ENCODE measurements at regions not wholly inside any gene's neighbourhood (a gene's known extent, or its start where the extent isn't known, plus 50 kb on each side); places are given as distances from the start of the nearest gene placed in this dataset.

- Histone ChIP-seq H4K20me1 (ENCODE audit: insufficient read depth, low read length) (no peaks in the 10 kb centered on the region), H3K4me3 (ENCODE audit: low read length) (no peak overlapping the region), H3K4me2 (ENCODE audit: low read depth, low read length) (no peak overlapping the region), H3F3A (ENCODE audit: insufficient read depth, low read length) (peaks cover 5% of the 10 kb centered on the region), H3K27ac (ENCODE audit: low read length) (no peak overlapping the region), H3K9ac (ENCODE audit: low read length) (no peak overlapping the region), H3K27me3 (replicated peaks; ENCODE audit: insufficient read depth, low read length) (no peaks in the 10 kb centered on the region), H3K9me3 (replicated peaks; ENCODE audit: insufficient read depth, low read length) (no peaks in the 10 kb centered on the region), H3K36me3 (replicated peaks; ENCODE audit: insufficient read depth, low read length) (no peaks in the 10 kb centered on the region), H3K9me2 (replicated peaks; ENCODE audit: insufficient read depth, low read length) (no peaks in the 10 kb centered on the region), H2AFZ (ENCODE audit: low read length) (no peak overlapping the region), H3K4me1 (ENCODE audit: low read length) (peaks cover 12% of the 10 kb centered on the region), H3K79me2 (ENCODE audit: low read length) (no peaks in the 10 kb centered on the region)
- DNase-seq, result no peak
- TF ChIP-seq CTCF (IDR thresholded peaks at IDR 0.05; ENCODE audit: low read length), result no peak
- TF ChIP-seq EZH2phosphoT487 (IDR thresholded peaks at IDR 0.05; ENCODE audit: low read length), result no peak
- no peak for TF ChIP-seq EZH2 (optimal IDR thresholded peaks at IDR 0.05; ENCODE audit: low read depth, low read length)
These were observed 140.4 kb upstream of the ADRA1B start for GRCh38 chr5:159775890-159776289.

GRCh38 chr5:159777049-159777660 is 139.1 kb upstream of the ADRA1B start:
- DNase-seq, result no peak
- H3K36me3 ChIP-seq (replicated peaks; ENCODE audit: insufficient read depth, low read length), result no peaks in the 10 kb centered on the region
- no peak overlapping the region for H3K27ac ChIP-seq (ENCODE audit: low read length)
- H3K9me2 ChIP-seq (replicated peaks; ENCODE audit: insufficient read depth, low read length), result no peaks in the 10 kb centered on the region
- no peaks in the 10 kb centered on the region for H4K20me1 ChIP-seq (ENCODE audit: insufficient read depth, low read length)
- H3K9me3 ChIP-seq (replicated peaks; ENCODE audit: insufficient read depth, low read length), result no peaks in the 10 kb centered on the region
- no peak overlapping the region for H3K9ac ChIP-seq (ENCODE audit: low read length)
- peaks cover 12% of the 10 kb centered on the region for H3K4me1 ChIP-seq (ENCODE audit: low read length)
- no peak overlapping the region for H3K4me2 ChIP-seq (ENCODE audit: low read depth, low read length)
- no peak overlapping the region for H2AFZ ChIP-seq (ENCODE audit: low read length)
- TF ChIP-seq EZH2phosphoT487 (IDR thresholded peaks at IDR 0.05; ENCODE audit: low read length), result no peak
- no peak for TF ChIP-seq CTCF (IDR thresholded peaks at IDR 0.05; ENCODE audit: low read length)
- TF ChIP-seq EZH2 (optimal IDR thresholded peaks at IDR 0.05; ENCODE audit: low read depth, low read length), result no peak
- H3K79me2 ChIP-seq (ENCODE audit: low read length), result no peaks in the 10 kb centered on the region
- H3F3A ChIP-seq (ENCODE audit: insufficient read depth, low read length), result peaks cover 5% of the 10 kb centered on the region
- no peaks in the 10 kb centered on the region for H3K27me3 ChIP-seq (replicated peaks; ENCODE audit: insufficient read depth, low read length)
- no peak overlapping the region for H3K4me3 ChIP-seq (ENCODE audit: low read length)

DNA sequence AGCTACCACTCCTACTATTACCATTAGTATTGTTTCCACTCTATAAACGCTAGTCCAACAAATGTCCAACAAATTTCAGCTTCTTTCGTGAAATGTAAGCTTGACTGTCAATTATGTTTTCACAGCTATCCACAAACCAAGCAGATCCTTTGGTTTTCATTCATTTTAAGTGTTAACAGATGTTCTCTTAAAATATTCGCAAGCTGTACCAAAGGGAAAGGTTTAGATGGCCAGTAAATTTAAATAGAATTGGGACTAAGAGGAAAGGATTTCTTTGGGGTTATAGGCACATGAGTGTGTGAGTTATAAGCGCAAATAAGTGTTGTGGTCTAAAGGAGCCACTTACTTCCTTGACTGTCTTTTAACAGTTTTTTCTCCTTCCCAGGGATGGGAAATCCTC is 136.8 kb upstream of the ADRA1B start:
- Histone ChIP-seq H3K79me2 (ENCODE audit: low read length) (no peaks in the 10 kb centered on the region), H3K9ac (ENCODE audit: low read length) (no peak overlapping the region), H3K9me3 (replicated peaks; ENCODE audit: insufficient read depth, low read length) (no peaks in the 10 kb centered on the region), H3K4me1 (ENCODE audit: low read length) (no peaks in the 10 kb centered on the region), H3K36me3 (replicated peaks; ENCODE audit: insufficient read depth, low read length) (no peaks in the 10 kb centered on the region), H3K4me2 (ENCODE audit: low read depth, low read length) (no peak overlapping the region), H4K20me1 (ENCODE audit: insufficient read depth, low read length) (no peaks in the 10 kb centered on the region), H3K27ac (ENCODE audit: low read length) (no peak overlapping the region), H3K27me3 (replicated peaks; ENCODE audit: insufficient read depth, low read length) (no peaks in the 10 kb centered on the region), H3K4me3 (ENCODE audit: low read length) (no peak overlapping the region), H3K9me2 (replicated peaks; ENCODE audit: insufficient read depth, low read length) (no peaks in the 10 kb centered on the region), H2AFZ (ENCODE audit: low read length) (no peak overlapping the region), H3F3A (ENCODE audit: insufficient read depth, low read length) (no peaks in the 10 kb centered on the region)
- TF ChIP-seq CTCF (IDR thresholded peaks at IDR 0.05; ENCODE audit: low read length), result no peak
- no peak for TF ChIP-seq EZH2phosphoT487 (IDR thresholded peaks at IDR 0.05; ENCODE audit: low read length)
- TF ChIP-seq EZH2 (optimal IDR thresholded peaks at IDR 0.05; ENCODE audit: low read depth, low read length), result no peak
- DNase-seq, result no peak
